ENCODE measurements at regions not wholly inside any gene's neighbourhood (a gene's known extent, or its start where the extent isn't known, plus 50 kb on each side); places are given as distances from the start of the nearest gene placed in this dataset.

DNA sequence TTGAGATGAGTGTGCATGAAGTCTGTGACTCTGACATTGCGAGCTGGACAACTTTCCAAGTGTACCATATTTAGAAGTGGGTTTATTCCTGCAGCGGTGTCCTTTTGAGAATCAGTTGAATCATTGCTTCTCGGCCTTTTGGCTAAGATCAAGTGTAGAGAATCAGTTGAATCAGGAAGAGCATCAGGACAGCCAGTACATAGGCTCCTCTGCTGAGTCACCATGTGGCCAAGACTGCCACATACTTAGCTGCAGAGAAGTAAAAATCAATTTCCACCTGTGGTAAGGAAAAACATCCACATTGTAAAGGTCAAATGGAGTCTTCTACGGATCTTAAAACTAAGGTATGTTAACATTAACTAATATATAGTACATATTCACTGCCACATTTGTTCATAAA lies 428.4 kb upstream of the MARCKS start:
- Histone ChIP-seq H3K4me3 (no peak overlapping the region), H3K27ac (no peak overlapping the region)

DNA sequence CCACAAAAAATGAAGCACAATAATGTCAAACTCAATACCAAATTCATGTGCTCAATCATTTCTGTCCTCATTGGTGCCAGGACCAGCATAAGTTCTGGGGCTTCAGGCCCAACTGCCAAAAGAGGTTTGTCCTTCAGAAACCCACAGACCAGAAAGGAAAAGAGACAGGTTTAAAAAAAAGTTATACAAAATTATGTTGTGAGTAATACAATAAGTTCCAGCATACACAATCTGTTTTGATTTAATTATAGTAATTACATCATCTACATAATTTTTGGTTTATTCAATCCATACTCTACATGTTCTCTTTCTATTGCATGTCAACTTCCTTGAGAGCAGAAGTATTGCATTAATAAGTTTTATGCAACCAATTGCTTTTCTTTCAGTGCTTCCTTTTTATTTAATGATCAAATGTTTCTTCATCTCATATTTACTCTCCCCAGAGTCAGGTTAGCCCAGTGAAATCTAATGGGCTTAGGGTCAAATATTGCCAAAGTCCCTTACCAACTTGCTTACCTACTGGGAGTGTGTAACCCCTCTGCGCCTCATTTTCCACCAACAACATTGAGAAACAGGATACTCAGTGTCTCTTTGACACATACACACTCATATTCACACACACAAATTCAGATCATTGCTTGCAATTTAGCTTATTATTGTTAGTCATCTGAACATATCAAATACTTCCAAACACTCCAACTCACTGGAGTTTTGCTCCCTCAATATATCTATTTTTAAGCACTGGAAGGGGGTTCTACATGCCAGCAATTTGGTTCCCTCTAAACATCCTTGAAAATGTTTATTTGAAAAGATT lies 424.4 kb upstream of the MARCKS start:
- H3K4me3 ChIP-seq, result peak overlapping the region in 2 of 7 experiments; percentile 8 to 19
- peak overlapping the region in 11 of 21 experiments; percentile 1 to 71 (median 28) for H3K27ac ChIP-seq

DNA sequence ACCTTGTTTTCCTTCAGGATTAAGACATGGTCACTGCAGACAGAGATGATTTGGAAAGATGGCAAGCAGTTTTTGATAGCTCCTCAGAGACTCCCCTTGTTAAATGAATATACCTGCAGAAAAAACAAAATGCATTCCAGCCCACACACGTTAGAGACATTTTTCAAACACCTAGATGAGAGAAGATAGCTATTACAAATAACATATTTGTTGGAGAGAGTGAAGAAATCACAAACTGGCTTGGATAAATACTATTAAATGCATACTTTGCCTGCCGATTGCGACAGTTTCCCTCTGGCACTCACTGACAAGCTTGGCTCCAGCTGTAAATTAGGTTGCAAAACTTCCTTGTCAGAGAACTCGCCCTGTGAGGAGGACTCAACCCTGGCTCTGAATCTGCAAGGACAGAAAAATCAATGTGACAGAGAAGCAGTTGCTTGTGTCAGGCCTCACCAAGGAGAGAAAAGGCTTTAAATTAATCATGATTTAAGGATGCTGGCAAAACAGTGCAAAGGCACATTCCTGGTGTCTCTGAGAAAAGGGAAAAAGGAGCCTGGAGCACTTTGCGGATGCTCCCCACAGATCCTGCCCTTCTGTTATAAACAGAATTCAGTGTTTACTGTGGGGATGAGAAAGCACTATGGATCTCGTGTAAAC lies 423.7 kb upstream of the MARCKS start:
- Histone ChIP-seq H3K4me3 (peak overlapping the region in 2 of 7 experiments; percentile 8 to 19), H3K27ac (peak overlapping the region in 13 of 21 experiments; percentile 1 to 71 (median 28))

DNA sequence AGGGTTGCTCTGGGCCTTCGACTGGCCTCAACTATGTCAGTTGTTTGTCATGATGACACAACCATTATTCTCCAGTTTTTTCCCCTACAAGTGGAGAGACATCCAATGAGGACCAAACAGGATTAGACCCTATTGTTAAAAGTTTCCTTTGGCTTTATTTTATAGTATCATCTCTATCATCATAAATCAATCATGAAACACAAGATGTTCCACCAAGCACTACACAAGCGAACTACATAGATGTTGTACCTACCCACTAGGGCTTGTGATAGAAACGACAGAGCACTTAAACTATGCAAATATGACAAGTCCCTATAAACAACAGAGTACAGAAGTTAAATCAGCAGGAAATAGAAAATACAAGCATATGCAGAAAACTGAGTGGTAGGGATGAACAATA lies 422.5 kb upstream of the MARCKS start:
- Histone ChIP-seq H3K4me3 (no peak overlapping the region), H3K27ac (peak overlapping the region in 1 of 21 experiments; percentile 71)

DNA sequence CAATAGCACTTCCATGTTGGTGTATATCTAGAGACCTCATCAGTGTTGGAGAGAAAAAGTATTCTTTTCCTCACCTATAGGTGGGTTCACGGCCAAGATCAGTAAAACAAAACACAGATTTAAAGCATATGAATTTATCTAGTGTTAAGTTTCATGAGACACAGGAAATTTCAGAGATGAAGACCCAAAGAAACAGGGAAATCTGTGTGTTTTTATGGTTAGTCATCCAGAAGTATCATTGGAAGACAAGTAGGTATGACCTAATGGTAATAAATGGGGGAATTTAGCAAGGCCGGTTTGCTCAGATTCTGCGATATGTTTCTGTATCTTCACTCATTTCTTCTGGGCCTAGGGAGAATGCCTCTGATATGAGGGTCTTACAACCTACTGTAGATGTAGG lies 419.6 kb upstream of the MARCKS start:
- H3K4me3 ChIP-seq, result no peak overlapping the region
- no peak overlapping the region for H3K27ac ChIP-seq

DNA sequence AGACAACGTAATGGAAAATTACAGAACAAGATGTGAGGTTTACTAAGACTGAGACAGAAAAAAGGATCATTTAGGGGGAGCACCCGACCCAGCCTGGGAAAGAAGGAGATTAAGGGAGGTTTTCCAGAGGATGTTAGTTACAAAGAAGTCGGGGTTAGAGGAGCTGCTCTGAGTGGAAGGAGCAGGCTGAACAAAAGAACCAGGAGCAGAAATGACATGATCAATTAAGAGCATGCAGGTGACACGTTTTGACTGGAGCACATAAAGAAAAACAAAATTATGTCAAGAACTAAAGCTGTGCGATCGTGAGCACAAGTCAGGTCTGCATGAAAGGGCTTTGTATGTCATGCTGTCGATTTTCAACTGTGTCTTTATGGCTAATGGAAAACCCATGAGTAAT lies 417.3 kb upstream of the MARCKS start:
- Histone ChIP-seq H3K27ac (no peak overlapping the region), H3K4me3 (no peak overlapping the region)

DNA sequence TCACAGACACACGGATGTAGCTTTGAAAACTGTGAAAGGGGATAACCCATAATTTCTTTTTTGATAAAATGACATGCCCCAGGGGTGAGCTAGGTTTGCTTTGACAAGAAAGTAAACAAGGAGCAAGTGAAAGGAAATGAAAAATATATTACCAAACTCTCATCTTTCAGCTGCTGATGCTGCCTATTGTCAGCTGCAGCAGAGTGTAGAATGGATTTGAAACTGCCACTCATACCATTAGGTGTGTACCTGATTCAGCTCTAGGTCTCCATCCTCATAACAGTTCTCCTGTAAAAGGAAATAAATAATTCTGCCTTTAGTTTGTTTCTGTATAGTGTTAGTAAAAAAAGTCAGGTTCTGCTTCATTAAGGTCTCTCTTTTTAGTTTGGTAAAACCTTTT lies 415.1 kb upstream of the MARCKS start:
- no peak overlapping the region for H3K27ac ChIP-seq

DNA sequence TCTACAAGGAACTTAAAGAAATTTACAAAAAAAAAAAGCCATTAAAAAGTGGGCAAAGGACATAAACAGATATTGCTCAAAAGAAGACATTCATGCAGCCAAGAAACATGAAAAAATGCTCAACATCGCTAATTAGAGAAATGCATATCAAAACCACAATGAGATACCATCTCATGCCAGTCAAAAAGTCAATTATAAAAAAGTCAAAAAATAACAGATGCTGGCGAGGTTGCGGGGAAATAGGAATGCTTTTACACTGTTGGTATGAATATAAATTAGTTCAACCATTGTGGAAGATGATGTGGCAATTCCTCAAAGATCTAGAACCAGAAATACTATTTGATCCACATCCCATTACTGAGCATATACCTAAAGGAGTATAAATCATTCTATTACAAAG lies 411.9 kb upstream of the MARCKS start:
- H3K27ac ChIP-seq, result no peak overlapping the region
- H3K4me3 ChIP-seq, result no peak overlapping the region

More for the DNA sequence above, 415.1 kb upstream of the MARCKS start:
- H3K4me3 ChIP-seq, result no peak overlapping the region

DNA sequence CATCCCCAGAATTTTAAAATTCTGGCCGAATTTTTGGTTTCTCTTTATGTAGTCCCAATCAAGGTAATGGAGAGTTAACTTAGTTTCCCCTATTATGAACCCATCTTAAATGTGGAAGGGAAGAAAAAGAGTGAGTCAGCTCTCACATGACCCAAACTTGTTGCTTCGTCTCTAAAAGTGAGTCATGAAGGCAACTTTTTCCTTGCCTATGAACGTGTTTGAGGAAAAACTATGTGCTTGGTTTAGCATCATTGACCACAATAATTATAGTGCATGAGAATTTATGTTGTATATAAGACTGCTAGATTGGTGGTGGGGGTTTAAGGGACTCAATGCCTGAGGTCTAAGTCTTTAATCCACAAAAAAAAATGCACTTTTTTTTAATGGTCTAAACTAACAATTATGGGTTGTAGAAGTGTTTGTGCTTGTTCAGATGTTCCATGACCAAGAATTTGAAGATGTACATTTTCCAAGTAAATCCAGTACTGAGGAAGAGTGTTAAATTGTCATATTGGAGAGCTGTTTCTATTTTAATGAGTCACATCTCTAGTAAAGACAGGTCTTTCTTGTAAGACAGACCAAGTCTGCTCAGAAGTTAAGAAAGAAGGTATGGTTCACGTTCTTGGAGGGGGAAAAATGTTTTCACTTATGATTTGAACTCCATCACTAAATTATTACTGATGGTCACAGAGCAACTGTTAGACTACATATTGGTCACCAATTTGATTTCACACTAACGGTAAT lies 409.9 kb upstream of the MARCKS start:
- no peak overlapping the region for H3K4me3 ChIP-seq
- H3K27ac ChIP-seq, result peak overlapping the region in 8 of 21 experiments; percentile 7 to 75 (median 40)

DNA sequence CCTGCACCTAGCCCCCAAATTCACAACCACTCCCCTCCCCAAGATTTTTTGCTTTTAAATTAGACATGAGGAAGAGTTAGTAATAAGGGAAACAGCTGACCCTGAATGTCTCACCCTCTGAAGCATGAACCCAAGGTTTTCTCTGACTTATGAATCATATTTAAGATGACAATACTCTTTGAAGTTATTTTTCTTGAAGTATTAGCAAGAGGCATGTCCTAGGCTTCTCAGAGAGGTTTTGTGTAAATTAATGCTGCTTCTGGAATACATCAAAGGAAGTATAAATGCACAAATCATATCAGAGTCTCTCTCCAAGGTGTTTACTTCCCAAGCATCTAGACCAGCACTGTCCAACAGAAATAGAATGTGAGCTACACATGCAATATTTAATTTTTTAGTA lies 408.1 kb upstream of the MARCKS start:
- no peak overlapping the region for H3K4me3 ChIP-seq
- H3K27ac ChIP-seq, result peak overlapping the region in 6 of 21 experiments; percentile 29 to 70 (median 48)

DNA sequence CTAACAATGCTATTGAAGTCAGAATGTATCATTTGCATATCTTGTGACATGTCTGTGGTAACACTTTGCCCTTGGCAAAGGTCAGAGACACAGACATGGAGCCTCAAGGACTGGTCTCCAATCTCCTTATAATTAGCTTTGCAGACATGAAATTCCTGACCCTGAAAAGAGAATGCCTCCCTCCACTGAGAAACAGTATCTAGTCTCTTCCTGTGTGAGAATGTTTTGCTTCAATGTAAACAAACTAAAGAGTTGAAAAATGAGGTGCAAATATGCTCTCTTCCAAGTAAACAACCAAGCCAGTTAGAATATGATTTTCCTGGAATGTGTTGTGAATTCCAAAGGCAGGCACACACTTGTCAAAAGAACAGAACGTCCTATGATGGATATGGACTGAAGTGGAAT lies 407.1 kb upstream of the MARCKS start:
- H3K27ac ChIP-seq, result peak overlapping the region in 3 of 21 experiments; percentile 32 to 70 (median 60)
- no peak overlapping the region for H3K4me3 ChIP-seq

DNA sequence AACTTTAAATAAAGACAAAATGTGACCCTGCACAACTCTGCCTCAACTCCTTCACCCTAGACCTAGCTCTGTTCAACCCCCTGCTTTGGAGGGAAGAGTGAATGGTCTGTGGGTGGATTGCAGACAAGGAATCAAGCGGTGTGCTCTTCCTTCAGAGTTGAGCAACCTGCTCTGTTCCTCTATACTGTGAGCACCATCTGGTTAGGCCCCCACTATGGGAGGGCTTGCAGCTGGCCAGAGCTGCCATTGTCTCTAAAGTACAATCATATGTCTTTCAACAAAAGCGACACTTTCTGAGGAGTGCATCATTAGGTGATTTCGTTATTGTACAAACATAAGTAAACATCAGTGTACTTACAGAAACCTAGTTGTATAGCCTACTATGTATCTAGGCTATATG lies 406.1 kb upstream of the MARCKS start:
- no peak overlapping the region for H3K4me3 ChIP-seq
- H3K27ac ChIP-seq, result no peak overlapping the region

DNA sequence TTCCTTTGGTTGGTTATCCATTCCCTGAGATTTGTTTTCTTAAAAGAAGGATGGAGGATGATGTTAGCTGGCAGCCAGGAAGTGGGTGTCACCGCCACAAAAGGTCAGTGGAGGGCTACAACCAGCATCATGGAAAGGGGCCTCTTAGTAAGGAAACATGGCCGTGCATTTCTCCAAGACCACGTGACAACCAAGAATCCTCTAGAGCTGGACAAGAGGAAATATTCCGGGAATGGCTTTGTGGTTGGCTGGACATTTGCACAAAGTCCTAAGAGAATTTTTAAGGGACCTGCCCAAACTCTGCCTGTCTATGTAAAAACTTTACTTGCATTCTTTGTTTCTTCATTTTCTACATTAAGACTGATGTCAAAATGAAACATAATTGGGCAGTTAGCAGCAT lies 399.9 kb upstream of the MARCKS start:
- H3K27ac ChIP-seq, result peak overlapping the region in 1 of 21 experiments; percentile 5

DNA sequence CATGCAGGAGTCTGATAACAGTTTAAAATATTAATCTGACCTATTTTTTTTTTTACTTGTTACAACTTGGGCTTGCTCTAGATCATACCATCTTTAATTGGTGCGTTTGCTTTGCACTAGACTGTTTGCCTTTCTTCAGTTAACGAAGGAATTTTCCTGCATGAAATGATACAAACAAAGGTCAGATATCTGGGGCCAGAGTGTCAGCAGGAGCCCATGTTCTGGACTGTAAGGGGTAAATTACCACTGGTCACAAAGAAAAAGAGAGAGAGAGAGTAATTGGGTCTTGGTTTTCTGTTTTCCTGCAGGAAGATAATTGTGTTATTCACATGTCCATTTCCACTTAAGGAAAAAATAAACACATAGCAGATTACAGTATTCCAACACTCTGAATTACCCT lies 399.4 kb upstream of the MARCKS start:
- H3K27ac ChIP-seq, result peak overlapping the region in 1 of 21 experiments; percentile 26
- H3K4me3 ChIP-seq, result no peak overlapping the region

More for the DNA sequence above, 399.9 kb upstream of the MARCKS start:
- H3K4me3 ChIP-seq, result no peak overlapping the region

DNA sequence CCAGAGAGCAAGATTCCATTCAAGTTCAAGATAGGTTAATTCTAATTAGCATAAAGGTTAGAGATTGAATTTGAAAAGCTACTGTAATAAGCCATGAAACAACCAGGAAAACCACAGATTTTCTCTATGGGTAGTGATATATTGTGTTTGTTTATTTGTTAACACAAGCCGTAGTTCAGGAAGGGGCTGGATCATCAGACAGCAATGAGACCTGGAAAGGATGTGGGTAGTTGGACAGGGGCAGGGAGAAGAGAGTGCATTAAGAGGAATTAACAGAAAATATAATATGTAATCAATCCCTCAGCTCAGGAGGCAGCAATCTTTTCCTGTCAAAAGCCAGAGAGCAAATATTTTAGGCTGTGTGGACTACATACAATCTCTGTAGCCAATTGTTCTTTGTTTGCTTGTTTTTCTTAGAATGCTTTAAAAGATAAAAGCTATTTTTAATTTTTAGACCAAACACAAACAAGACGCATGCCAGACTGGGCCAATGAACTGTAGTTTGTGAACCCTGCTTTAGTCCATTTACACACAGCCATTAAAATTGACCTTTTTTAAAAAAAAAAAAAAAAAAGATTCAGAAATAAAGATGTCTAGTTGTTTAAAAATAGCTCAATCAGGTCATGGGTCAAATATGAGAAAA lies 398.7 kb upstream of the MARCKS start:
- H3K27ac ChIP-seq, result no peak overlapping the region
- no peak overlapping the region for H3K4me3 ChIP-seq

DNA sequence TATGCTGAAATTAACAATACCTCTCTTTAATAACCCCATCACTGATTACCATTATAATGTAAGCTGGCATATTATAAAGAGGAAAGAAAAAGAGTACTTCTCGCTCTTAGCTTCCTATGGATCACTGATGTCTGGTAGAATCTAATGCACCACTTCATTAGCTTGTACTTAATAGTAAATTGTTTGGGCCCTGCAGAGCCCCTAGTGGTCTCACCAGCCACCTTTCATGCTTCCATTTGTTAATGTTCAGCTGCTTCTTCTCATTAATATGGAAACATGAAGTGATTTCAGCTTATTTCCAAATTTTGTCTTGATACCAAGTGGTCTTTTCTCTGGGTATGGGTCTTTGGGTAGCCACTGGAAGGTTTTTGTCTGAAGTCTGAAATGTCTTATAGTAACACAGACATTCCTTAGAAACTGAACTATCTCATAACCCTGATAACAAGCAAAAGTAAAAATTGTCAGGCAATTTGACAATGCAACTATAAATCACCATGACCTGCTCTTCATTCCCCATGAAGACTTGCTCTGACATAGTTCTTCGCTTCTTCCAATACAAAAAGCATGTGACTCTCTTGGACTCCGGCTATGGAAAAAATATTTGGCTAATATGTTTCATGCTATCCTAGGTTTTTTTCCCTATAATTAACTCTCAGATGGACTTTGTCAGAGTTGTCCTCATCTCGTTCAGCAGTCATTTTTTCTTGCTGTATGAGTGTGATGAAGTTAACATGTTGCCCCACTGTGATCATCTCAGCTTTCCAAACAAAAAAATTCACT lies 395.8 kb upstream of the MARCKS start:
- Histone ChIP-seq H3K4me3 (no peak overlapping the region), H3K27ac (no peak overlapping the region)

DNA sequence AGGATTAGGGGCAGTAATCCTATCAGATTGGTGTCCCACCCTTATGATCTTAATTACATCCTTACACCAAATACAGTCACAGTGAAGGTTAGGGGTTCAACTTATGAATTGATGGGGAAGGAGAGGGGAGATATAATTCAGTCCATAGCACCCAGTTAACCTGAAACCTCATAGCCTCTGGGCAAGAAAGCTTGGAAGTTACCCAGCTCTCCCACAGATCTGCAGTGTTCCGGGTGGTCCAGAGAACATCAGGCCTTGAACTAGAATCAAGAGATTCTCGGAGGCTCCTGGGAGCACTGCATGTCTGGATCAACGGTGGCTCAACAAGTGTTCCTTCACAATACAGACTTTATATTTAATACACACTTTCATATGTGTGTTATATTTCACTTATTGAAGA lies 392.6 kb upstream of the MARCKS start:
- Histone ChIP-seq H3K27ac (peak overlapping the region in 1 of 21 experiments; percentile 11), H3K4me3 (no peak overlapping the region)

DNA sequence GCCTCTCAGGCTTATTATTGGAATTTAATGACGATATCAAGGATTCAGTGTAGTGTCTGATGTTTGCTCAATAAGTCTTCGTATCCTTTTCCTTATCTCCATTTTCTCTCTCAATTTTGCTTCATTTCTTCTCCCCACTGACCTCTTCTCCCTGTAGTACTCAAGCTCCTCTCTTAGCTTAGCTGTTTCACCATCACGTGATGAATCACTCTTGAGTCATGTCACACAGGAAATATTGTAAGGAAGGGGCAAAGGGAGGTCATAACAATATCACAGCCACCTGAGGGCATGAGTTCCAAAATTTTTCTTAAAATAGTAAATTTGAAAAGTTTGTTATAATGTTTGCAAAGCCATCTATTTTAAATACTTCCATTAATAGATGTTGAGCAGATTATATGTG lies 392.2 kb upstream of the MARCKS start:
- peak overlapping the region in 1 of 21 experiments; percentile 11 for H3K27ac ChIP-seq
- H3K4me3 ChIP-seq, result no peak overlapping the region

DNA sequence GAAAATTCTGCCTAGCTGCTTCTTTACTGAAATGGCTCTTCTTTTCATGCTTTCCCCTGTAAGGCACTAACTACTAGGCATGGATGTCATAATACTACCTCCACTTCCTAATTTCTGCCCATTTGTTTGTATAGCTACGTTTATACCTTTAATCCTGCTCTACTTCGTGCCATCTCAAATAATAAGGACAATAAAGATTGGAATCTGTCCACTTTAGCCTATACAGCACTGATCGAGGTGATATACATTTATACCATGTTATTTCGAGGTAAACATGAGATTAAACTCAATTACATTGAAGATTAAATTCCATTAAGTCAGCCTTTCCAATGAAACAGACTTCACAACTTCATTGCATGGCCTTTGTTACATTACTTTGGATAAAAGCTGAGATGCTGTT lies 390.6 kb upstream of the MARCKS start:
- no peak overlapping the region for H3K4me3 ChIP-seq
- no peak overlapping the region for H3K27ac ChIP-seq
